HCT116 (cell line): ENCODE measurements at regions not wholly inside any gene's neighbourhood (a gene's known extent, or its start where the extent isn't known, plus 50 kb on each side); places are given as distances from the start of the nearest gene placed in this dataset.

Experiments used
- EGR1 ChIP-seq: IDR thresholded peaks from 2 replicates; pipeline ENCODE4 v1.6.1; 2012; ENCODE audit warnings: low read depth
- POLR2A ChIP-seq: IDR thresholded peaks from 2 replicates; pipeline ENCODE4 v1.7.0; 2011; ENCODE audit warnings: borderline replicate concordance; ENCODE audit not compliant: insufficient read depth, insufficient read length; ENCODE audit errors: extremely low read depth
- POLR2AphosphoS5 ChIP-seq: IDR thresholded peaks from 2 replicates; pipeline ENCODE4 v1.6.1; 2011; ENCODE audit warnings: mild to moderate bottlenecking, low read depth, low read length, moderate library complexity

- TF ChIP-seq POLR2A (no peak), EGR1 (no peak), POLR2AphosphoS5 (no peak)
These were observed 62.6 kb downstream of the RIN2 start for GRCh38 chr20:19820555-19821211.
